ENCODE measurements at regions not wholly inside any gene's neighbourhood (a gene's known extent, or its start where the extent isn't known, plus 50 kb on each side); places are given as distances from the start of the nearest gene placed in this dataset.

GRCh38 chr14:104386151-104386841 lies 193.3 kb upstream of the C14orf180 start:
- TF ChIP-seq CTCF (conservative IDR thresholded peaks at IDR 0.05 in 1 of 2, IDR thresholded peaks at IDR 0.05 in 1 of 2; ENCODE audit: low read depth in 1 of 2, low read length in 2 of 2) (no peak), EZH2 (IDR thresholded peaks at IDR 0.05; ENCODE audit: low read length, missing control alignments) (no peak)
